OCI-LY7 (cell line): ENCODE measurements at regions not wholly inside any gene's neighbourhood (a gene's known extent, or its start where the extent isn't known, plus 50 kb on each side); places are given as distances from the start of the nearest gene placed in this dataset.

ENCODE experiments used
- EZH2phosphoT487 ChIP-seq: fragments of 200-600 bp; sonication (generic); IDR thresholded peaks from 2 replicates; pipeline ENCODE4 v1.6.1; 2018; ENCODE audit warnings: low read depth, borderline replicate concordance, mild to moderate bottlenecking, mixed run types, antibody characterized with exemption, low read length, moderate library complexity, mixed read lengths
- TF ChIP-seq, protein P1 (sequence below): fragments of 200-600 bp; sonication (generic); conservative IDR thresholded peaks from 2 replicates; pipeline ENCODE4 v1.5.1; 2014; ENCODE audit warnings: mild to moderate bottlenecking, antibody characterized with exemption, low read length, moderate library complexity, mixed read lengths

DNA sequence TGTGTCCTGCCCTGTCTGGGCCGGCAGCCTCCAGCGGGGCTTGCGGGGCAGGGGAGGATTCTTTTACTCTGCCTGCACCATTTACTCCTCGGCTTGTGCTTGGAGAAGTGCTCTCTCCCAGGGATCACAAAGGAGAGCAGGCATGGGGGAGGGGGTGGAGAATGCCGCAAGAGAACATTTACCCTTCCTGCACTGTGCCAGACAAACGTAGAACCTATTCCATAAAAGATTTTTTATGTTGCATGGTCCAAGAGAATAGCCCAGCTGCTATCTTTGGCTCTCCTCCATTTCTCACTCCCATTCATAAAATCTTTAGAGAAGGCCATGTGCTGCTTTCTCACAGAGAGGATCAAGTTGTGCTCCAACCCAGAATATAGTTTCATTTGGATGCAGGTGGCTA, 159.4 kb downstream of the SPTSSA start:
- TF ChIP-seq, protein P1, sequence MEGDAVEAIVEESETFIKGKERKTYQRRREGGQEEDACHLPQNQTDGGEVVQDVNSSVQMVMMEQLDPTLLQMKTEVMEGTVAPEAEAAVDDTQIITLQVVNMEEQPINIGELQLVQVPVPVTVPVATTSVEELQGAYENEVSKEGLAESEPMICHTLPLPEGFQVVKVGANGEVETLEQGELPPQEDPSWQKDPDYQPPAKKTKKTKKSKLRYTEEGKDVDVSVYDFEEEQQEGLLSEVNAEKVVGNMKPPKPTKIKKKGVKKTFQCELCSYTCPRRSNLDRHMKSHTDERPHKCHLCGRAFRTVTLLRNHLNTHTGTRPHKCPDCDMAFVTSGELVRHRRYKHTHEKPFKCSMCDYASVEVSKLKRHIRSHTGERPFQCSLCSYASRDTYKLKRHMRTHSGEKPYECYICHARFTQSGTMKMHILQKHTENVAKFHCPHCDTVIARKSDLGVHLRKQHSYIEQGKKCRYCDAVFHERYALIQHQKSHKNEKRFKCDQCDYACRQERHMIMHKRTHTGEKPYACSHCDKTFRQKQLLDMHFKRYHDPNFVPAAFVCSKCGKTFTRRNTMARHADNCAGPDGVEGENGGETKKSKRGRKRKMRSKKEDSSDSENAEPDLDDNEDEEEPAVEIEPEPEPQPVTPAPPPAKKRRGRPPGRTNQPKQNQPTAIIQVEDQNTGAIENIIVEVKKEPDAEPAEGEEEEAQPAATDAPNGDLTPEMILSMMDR = no peak
- no peak for TF ChIP-seq EZH2phosphoT487
